ENCODE measurements at regions not wholly inside any gene's neighbourhood (a gene's known extent, or its start where the extent isn't known, plus 50 kb on each side); places are given as distances from the start of the nearest gene placed in this dataset.

- TF ChIP-seq ZNF562 (CRISPR knock-in tag; IDR thresholded peaks at IDR 0.05; ENCODE audit: borderline replicate concordance): no peak
- TF ChIP-seq NR3C1 (CRISPR knock-in tag; IDR thresholded peaks at IDR 0.05): no peak
- no peak for TF ChIP-seq POLR2A (IDR thresholded peaks at IDR 0.05; ENCODE audit: insufficient read depth in 1 of 2, low read depth in 2 of 2, low read length in 2 of 2)
- TF ChIP-seq ZEB1 (IDR thresholded peaks at IDR 0.05; ENCODE audit: insufficient replicate concordance, low read depth): no peak
- TF ChIP-seq TCF12 (IDR thresholded peaks at IDR 0.05): no peak
- TF ChIP-seq TCF12 (CRISPR knock-in tag; IDR thresholded peaks at IDR 0.05): no peak
These were observed 538.5 kb upstream of the LRRC4C start for GRCh38 chr11:41997844-41998401.
